Endodermal cell (in vitro differentiated cells): ENCODE measurements at regions not wholly inside any gene's neighbourhood (a gene's known extent, or its start where the extent isn't known, plus 50 kb on each side); places are given as distances from the start of the nearest gene placed in this dataset.

Experiments used
- DNase-seq: peaks from one replicate; pipeline ENCODE4 v3.0.0-alpha.2; 2017
- H3K27ac ChIP-seq: 2 replicates; pipeline ENCODE4 v1.5.1; 2013; ENCODE audit warnings: mild to moderate bottlenecking, low read depth, low read length, moderate library complexity
- H3K27me3 ChIP-seq: 2 replicates; pipeline ENCODE4 v1.6.1; 2013; ENCODE audit warnings: mild to moderate bottlenecking, low read length, moderate library complexity; ENCODE audit not compliant: insufficient read depth, control insufficient read depth, poor library complexity, severe bottlenecking
- H3K36me3 ChIP-seq: 2 replicates; pipeline ENCODE4 v1.7.0; 2013; ENCODE audit warnings: mild to moderate bottlenecking, low read length, moderate library complexity; ENCODE audit not compliant: control insufficient read depth, insufficient read depth
- H3K4me1 ChIP-seq: one replicate; pipeline ENCODE4 v1.7.0; 2013; ENCODE audit warnings: low read length; ENCODE audit not compliant: control insufficient read depth, insufficient read depth
- H3K4me3 ChIP-seq: 2 replicates; pipeline ENCODE4 v1.5.1; 2013; ENCODE audit warnings: mild to moderate bottlenecking, low read length, moderate library complexity
- H3K9ac ChIP-seq: 2 replicates; pipeline ENCODE4 v1.6.1; 2013; ENCODE audit warnings: mild to moderate bottlenecking, low read length, moderate library complexity; ENCODE audit not compliant: poor library complexity, severe bottlenecking; ENCODE audit errors: extremely low read depth
- H3K9me3 ChIP-seq: 2 replicates; pipeline ENCODE4 v1.6.1; 2013; ENCODE audit warnings: mild to moderate bottlenecking, low read length, moderate library complexity; ENCODE audit not compliant: control insufficient read depth
- H3K27ac Mint-ChIP-seq: 2 replicates; pipeline ENCODE4 v1.8.0; 2020; ENCODE audit warnings: mixed read lengths
- H3K27me3 Mint-ChIP-seq: 2 replicates; pipeline ENCODE4 v1.8.0; 2021; ENCODE audit warnings: mild to moderate bottlenecking, mixed read lengths; ENCODE audit not compliant: insufficient read depth
- H3K36me3 Mint-ChIP-seq: 2 replicates; pipeline ENCODE4 v1.8.0; 2020; ENCODE audit warnings: low read depth, mixed read lengths
- H3K4me1 Mint-ChIP-seq: 2 replicates; pipeline ENCODE4 v1.8.0; 2020; ENCODE audit warnings: mixed read lengths
- H3K4me3 Mint-ChIP-seq: 2 replicates; pipeline ENCODE4 v1.8.0; 2020; ENCODE audit warnings: mild to moderate bottlenecking, moderate library complexity, mixed read lengths
- H3K9me3 Mint-ChIP-seq: 2 replicates; pipeline ENCODE4 v1.8.0; 2020; ENCODE audit warnings: mild to moderate bottlenecking, mixed read lengths
- CTCF ChIP-seq: fragments of 200-600 bp; sonication (generic); conservative IDR thresholded peaks from 2 replicates; pipeline ENCODE4 v1.5.0; 2021; ENCODE audit warnings: antibody characterized with exemption, mild to moderate bottlenecking
- WGBS, 2 experiments: methylation state at CpG; one replicate each; pipeline versions ENCODE4 v1.1.5 to v1.1.7; 2013; ENCODE audit warnings: missing lambda C conversion rate in 2 of 2, mixed read lengths in 1 of 2; ENCODE audit not compliant: insufficient coverage in 1 of 2, insufficient read length in 1 of 2; 5-methylcytosine and 5-hydroxymethylcytosine counted together

GRCh38 chr6:68054756-68055155, 580.3 kb upstream of the ADGRB3 start:
- Mint-ChIP-seq H3K4me1 (peaks cover 7% of the 10 kb centered on the region), H3K27ac (no peak overlapping the region), H3K27me3 (no peaks in the 10 kb centered on the region), H3K4me3 (no peak overlapping the region), H3K9me3 (peaks cover 16% of the 10 kb centered on the region), H3K36me3 (peaks cover 7% of the 10 kb centered on the region)
- Histone ChIP-seq H3K9ac (no peak overlapping the region), H3K9me3 (no peaks in the 10 kb centered on the region), H3K36me3 (no peaks in the 10 kb centered on the region), H3K27me3 (no peaks in the 10 kb centered on the region), H3K27ac (no peak overlapping the region), H3K4me3 (no peak overlapping the region), H3K4me1 (no peaks in the 10 kb centered on the region)
- WGBS, 2 experiments, result 60 to 94% methylated on average over 1 of the region's 1 CpG
- no peak for TF ChIP-seq CTCF
- no peak for DNase-seq

- H3K9me3 ChIP-seq, result no peaks in the 10 kb centered on the region
- no peak overlapping the region for H3K4me3 ChIP-seq
- no peak overlapping the region for H3K27ac Mint-ChIP-seq
Measured at GRCh38 chr6:68053805-68054373, 581.2 kb upstream of the ADGRB3 start.

GRCh38 chr6:68052234-68052633, 582.8 kb upstream of the ADGRB3 start:
- peaks cover 6% of the 10 kb centered on the region for H3K9me3 ChIP-seq
- H3K36me3 Mint-ChIP-seq, result peaks cover 7% of the 10 kb centered on the region
- H3K4me1 Mint-ChIP-seq, result no peaks in the 10 kb centered on the region
- DNase-seq, result no peak
- H3K27ac Mint-ChIP-seq, result no peak overlapping the region
- H3K4me1 ChIP-seq, result no peaks in the 10 kb centered on the region
- H3K4me3 ChIP-seq, result no peak overlapping the region
- H3K9me3 Mint-ChIP-seq, result peaks cover 20% of the 10 kb centered on the region
- H3K27me3 Mint-ChIP-seq, result no peaks in the 10 kb centered on the region
- no peak overlapping the region for H3K27ac ChIP-seq
- no peak overlapping the region for H3K9ac ChIP-seq
- H3K4me3 Mint-ChIP-seq, result no peak overlapping the region
- no peaks in the 10 kb centered on the region for H3K27me3 ChIP-seq
- no peak for TF ChIP-seq CTCF
- H3K36me3 ChIP-seq, result no peaks in the 10 kb centered on the region

More at GRCh38 chr6:68053805-68054373, 581.2 kb upstream of the ADGRB3 start:
- Mint-ChIP-seq H3K36me3 (peaks cover 7% of the 10 kb centered on the region), H3K27me3 (no peaks in the 10 kb centered on the region), H3K4me3 (no peak overlapping the region), H3K9me3 (peaks cover 16% of the 10 kb centered on the region), H3K4me1 (no peaks in the 10 kb centered on the region)
- WGBS, 2 experiments, result 91 to 100% methylated on average over 3 to 4 of the region's 4 CpGs
- no peak overlapping the region for H3K9ac ChIP-seq
- no peaks in the 10 kb centered on the region for H3K27me3 ChIP-seq
- H3K36me3 ChIP-seq, result no peaks in the 10 kb centered on the region
- no peaks in the 10 kb centered on the region for H3K4me1 ChIP-seq
- no peak overlapping the region for H3K27ac ChIP-seq
- DNase-seq, result no peak
- no peak for TF ChIP-seq CTCF
